Ammon's horn (tissue), 1 donor: ENCODE measurements at regions not wholly inside any gene's neighbourhood (a gene's known extent, or its start where the extent isn't known, plus 50 kb on each side); places are given as distances from the start of the nearest gene placed in this dataset.
"Not testable (repeated sequence)": the region's sequence is repeated elsewhere in the genome, so short reads cannot be mapped to it uniquely, and the experiment has no call there.

Source experiments
- DNase-seq: peaks from one replicate; pipeline ENCODE4 v3.0.0-alpha.2; 2016; ENCODE audit warnings: low spot score

DNA sequence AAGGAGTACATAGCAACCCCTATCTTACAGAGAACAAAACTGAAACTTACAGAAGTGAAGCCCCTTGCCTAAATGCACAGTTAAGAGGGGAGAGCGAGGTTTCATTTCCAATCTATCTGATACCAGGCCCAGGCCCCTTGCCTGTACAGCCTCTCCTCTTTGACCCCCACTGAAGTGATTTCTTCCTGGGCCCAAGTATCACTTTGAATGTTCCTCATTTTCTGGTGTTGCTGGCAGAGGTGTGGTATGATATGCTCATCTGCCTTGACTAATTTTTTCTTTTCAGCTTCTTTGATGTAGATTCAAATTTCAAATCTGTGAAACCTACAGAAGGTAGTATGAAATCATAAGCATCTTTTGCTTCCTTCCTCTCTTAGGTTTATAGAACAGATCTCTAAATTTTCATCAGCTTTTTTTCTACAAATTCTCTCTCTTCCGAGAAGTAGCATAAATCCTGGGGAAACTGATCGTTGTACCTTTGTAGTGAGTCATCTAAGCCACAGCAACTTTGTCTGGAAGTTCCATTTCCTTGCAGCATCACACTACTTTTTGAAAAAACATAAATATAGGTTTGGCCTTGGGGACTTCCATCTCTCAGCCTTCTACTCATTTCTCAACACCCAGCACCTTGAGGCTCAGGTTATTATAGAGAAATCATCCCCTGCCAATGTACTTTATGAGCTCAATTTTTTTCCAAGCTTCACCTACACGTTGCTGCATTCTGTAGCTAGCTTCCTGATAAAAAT lies 402.4 kb upstream of the PTGER4 start:
- DNase-seq = no peak

DNA sequence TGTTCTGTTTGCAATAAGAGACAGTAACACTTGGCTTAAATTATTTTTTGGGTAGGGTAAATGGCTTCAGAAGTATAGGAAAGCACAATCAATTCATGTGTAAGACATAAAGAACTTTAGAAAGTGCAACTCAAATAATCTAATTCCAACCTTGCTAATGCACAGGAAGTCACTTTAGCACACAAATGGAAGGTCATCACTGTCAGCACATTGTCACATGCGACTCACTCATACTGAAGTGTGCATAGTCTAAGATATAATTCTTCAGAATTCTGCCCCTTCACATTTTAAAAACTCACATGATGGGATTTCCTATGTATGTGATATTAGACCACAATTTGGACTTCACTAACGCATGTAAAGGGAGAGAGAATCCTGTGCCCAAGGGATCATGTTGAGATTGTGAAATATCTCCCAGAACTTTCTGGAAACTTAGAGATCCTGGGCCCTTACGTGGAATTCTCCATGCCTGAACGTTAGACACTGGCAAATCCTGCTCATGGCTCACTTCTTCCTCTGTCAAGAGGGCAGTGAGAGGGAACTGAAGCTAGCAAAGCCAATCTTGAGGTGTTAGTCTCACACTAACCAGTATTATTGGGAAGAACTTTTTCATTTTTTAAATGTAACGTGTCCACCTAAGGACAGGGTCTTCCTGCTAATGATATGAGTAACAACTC lies 403.2 kb upstream of the PTGER4 start:
- DNase-seq = no peak

DNA sequence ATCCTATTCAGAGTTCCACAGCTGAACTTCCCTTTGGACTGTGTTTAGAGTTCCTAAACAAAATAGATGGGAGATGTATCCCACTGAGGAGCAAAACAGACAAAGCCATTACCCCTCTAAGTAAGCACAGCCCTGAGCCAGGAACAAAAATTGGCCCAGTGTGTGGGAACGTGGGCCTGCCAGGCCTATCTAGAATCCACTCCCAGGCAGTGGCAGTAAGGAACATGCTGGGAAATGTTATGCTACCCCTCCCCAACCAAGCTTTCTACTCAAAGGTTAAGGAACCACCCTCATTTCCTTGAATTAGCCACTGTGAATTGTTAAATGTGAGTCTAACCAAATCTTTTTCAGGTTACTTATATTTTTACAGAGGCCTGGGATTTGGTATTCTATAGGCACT lies 405.1 kb upstream of the PTGER4 start:
- DNase-seq = no peak

DNA sequence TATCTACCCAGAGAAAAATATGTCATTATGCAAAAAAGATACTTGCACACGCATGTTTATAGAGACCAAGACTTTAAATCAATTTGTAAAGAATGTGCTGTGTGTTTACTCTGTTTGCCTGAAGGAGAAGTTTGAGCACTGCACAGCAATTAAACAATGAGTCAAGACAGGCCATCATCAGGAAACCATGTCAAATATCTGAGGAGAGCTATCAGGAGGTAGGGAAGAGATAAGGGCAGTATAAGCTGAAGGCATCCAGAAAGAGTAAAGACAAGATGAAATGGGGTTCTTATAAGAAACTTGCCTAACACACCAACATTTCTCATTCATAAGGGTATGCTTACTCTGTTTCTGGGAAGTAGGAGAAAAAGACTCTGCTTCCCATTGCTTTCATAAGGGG lies 405.8 kb upstream of the PTGER4 start:
- no peak for DNase-seq

DNA sequence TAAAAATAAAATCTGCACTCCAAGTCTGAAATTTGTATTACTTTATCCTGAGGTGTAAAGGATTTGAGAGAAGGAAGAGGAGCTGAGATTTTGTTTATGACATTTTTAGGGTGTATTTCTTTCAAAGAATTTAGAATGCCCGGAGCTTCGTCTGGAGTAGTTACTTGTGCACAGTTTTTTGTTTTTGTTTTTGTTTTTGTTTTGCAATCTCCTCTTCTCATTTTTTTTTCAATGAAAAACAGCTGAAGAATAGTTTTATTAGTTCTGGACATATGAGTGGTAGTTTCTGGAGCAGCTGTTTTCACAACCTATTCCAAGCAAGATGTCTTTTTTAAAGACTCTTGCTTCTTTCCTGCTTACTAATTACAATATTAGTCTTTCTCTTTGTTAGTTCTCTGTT lies 408.2 kb upstream of the PTGER4 start:
- no peak for DNase-seq

DNA sequence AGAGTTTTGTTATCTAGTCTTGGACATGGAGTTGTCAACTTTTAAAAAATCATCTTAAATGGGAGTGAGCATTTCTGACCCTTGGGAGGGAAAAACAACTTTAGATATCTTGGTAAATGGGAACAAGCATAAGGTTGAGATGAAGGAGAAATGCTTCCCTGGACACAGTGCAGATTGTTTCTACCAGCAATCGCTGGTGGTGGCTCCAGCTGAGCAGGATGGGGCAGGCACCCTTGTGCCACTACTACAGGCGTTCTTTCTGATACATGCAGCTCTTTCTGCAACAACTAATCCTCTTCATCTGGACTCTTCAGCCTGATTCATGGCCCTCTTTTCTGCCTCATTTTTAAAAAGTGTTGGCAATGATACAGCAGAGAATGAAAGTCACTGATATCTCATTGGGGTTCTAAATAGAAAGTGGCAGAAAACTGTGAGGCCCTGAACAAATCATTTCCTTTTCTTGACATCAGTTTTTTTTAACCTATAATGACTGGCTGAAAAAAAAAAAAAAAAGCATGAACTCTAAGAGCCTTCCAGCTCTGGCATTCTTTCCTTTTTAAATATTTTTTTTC lies 409.4 kb upstream of the PTGER4 start:
- no peak for DNase-seq

DNA sequence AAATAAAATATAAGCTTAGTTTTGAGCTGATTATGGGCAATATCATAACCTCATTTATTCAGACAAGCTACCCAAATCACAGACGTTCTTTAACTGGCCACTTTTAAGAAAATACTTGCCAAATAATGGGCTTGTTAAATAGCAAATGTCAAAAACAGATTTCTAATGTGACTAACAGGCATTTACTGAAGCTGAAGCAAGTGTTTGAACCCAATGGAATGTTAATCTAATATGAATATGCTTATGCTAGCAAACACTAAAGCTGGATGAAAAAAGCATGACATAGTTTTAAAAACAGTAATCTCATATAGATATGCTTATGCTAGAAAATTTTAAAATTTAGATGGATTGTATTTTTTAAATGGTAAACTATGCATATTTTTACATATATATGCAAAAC lies 411.6 kb upstream of the PTGER4 start:
- DNase-seq = no peak

DNA sequence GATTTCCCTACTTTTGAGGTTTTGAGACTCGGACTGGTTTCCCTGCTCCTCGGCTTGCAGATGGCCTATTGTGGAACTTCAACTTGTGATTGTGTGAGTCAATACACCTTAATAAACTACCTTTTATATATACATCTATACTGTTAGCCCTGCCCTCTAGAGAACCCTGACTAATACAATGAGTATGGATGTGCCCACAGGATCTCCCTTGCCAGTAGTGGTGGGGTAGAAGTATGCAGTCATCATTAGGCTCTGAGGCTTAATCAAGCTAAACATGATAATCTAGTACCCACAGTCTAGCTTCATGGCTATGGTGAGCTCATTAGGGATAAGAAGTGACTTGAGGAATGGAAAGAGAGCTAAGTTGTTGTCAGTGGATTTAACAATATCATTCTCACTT lies 412.8 kb upstream of the PTGER4 start:
- no peak for DNase-seq

DNA sequence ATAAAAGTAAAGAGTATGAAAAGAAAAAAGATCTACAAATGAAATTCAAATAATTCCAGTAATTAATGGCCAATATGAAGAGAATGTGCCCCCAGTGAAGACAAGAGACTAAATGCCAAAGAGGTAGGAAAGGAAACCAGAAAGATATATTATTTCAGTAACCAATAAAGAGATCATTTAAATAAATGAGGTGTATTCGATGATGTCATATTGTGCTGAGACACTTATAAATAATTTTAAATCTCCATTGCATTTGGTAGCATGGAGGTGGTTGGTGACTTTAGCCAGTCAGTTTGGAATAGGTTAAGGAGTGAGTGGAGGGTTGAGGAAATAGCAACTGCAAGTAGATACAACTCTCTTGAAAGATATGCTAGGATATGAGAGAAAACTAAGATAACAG lies 417.7 kb upstream of the PTGER4 start:
- no peak for DNase-seq

DNA sequence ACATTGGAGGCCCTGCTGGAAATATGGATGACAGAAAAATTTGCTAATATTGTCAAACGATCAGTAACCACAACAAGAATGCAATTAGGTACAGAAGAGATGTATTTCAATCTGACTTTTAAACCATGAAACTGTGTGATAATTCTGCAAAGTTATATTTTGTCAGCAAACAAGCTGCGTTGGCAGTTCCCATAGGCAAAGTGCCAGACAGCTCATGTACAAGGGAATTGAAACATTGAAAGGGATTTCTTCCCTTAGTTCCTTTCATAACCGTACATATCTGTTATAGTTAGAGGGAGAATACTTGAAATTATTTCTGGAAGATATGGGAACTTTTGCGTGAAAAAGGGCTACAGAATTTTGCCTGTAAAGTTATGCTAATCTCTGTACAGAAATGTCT lies 419.4 kb upstream of the PTGER4 start:
- DNase-seq = peak; percentile 17

DNA sequence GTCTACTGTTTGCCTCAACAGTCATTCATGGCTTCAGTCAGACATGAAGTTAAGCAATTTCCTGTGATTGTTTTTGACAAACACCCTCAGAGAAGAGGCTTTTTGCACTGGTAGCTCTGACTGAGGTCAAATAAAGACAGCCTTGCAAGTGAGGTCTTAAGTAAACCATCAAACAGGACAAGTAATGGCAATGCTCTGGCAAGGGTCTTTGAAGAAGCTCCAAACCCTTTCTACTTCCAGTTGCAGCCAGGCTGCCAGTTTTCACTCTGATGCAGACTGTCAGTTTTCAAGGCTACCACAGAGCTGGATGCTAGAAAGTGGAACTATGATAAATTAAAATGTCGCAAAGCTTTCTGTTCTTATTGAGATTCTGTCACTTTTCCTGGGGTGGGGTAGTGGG lies 421.5 kb upstream of the PTGER4 start:
- DNase-seq = peak; percentile 4

DNA sequence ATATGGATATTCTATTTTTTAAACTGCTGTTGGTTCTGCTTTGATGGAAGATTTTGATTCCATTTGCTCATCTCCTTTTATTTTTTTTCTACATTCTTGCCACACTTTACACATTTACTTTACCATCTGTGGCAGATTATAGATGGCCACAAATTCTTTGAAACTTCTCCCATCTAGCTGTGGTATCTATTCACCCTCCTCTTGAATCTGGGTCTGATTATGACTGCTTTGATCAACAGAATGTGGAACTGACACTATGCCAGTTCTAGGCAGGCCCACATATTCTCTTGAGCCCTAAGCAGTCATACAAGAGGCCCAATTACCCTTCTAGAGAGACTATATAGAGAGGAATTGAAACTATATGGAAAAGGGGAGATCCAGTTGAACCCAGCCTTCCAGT lies 439.0 kb upstream of the PTGER4 start:
- DNase-seq = no peak

DNA sequence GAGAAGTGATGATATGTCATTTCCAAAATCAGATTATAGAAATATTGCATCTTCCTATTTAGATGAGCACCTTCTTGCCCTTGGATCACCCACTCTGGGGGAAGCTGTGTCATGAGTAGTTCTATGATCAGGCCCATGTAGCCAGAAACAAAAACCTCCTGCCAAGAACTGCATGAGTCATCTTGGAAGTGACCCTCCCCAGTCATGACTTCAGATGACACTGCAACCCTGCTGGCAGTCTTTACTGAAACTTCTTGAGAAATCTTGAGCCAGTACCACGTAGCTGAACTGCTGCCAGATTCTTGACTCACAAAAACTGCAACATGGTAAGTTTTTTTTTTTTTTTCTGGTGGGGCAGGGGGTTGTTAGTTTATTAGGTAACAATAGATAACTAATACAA lies 439.6 kb upstream of the PTGER4 start:
- no peak for DNase-seq

DNA sequence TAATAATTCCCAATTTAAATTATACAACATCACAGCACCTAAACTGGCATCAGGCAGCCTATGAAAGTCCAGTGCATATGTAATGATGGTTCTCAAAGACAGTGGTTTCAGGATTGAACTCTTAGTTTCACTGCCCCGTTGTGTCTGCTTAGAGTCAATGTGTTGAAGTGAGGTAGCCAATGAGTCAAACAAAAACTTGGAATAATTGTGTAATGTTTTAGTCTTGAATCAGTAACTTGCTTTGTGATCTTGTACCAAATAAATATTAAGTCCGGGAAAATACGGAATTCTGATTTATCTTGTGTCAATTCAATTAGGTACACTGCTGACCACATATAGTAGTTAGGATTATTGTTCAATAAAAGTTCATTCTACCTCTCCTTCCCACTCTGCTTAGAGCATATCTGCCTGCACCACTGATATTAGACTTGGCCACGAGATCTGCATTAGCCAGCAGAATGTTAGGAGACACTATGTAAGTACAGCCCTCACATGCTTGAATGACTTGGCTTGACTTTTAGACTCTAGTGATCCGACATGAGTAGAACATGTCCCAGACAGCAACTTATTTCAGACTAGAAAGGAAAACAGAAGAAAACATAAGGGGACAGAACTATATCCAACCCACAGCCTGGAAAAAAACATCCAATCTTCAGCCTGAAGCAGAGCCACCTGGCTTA lies 441.5 kb upstream of the PTGER4 start:
- DNase-seq = no peak

DNA sequence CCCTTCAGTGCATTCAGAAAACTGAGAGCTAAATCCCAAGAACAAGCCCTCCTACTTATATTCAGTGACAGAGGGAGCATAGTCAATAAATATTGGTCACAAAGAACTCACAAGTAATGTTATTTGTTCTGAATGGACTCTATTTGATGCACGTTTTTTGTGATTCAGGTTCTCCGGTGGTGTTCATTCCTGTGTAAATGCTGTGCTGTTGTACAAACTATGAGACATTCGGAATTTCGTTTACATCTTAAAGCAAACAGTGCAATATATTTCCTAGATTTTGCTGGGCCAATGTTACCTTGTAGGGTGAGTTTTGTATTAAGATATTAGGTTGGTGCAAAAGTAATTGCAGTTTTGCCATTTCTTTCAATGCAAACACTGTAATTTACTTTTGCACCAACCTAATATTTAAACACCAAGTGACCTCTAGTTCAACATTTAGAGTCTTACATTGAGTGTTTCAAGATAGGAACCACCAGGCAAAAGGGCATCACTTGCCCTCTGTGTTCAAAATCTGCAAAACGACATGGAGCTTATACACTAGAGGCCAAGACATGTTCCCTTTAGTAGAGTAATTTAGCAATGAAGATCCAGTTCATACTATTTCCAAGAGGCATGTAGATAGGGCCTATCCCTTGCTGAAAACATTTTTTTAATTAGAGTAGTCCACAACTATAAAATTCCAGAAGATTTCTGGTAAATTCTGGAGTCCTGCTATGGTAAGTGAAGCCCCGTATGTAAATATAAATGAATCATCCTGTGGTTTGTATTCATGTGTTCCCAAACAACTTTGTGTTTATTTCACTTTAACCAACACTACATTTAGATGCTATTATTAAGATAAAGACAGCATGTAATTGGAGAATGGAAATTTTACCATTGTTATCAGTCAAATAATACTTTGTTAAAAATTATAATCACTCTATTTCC lies 444.0 kb upstream of the PTGER4 start:
- no peak for DNase-seq

DNA sequence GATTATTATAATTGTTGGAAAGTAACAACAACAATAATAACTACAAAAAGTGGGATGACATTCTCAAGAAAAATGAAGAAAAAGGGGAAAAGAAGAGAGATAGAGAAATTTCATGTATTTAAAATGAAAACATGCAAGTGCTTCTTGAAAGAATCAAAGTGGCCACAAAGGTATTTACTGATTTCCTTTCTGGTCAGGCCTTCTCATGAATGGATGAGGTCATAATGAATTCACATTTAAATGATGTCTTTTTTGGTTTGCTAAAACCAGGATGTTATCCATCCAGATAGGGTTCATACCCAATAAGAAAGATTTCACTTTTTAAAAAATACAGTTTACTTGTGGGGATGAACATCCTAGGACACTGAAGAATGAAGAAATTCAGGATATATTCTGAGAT lies 446.4 kb upstream of the PTGER4 start:
- no peak for DNase-seq

DNA sequence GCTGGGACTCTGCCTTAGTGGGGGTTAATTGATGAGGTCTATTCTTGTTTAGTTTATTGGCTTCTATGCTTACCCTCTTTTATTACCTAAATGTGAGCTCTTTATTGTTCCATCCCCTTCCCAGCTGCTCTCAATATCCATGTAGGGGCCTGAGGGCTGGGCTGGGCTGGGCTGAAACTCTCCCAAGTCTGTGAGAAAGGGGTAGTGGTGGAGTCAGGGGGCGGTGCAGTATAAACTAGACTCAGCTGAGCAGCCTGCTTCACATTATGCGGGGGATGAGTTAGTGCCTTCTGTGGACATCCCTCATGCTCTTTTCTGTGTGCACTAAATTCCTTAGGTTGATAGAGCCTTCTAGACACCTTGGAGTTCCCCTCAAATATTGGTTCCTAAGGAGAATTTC lies 451.8 kb upstream of the PTGER4 start:
- no peak for DNase-seq

DNA sequence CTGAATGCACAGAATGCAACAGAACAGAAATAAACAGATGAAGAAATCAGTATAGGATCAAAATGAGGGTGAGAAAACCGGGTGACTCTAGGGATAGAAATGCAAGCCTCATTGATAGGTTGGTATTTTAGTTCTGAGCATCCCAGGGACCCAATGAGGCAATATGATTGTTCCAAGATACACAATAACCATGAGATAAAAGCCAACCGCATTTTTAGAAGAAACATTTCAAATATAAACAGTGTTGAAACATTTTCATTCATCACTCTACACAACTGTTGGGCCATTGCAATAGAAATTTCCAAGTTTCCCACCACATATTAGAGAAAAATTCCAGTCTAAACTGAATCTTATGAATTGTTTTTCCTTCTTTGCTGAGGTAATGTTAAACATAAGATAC lies 452.3 kb upstream of the PTGER4 start:
- DNase-seq = no peak

DNA sequence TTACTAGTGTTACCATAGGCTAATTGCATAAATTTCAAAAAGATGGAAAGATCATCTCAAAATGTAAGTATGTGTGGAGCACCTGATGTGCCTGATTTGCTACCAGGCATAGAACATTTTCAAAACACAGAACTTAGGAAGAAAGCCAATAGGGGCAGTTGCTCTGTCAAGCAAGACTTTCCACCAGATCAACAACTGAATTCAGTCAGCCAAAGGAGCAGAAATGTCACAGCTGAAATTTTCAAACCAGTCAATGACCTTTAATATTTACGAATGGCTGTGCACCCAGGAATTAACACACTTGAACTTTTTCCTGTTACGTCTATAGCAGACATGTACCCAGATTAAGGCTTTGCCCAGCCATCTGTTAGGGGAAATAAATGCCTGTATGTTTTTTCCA lies 452.8 kb upstream of the PTGER4 start:
- DNase-seq = no peak

DNA sequence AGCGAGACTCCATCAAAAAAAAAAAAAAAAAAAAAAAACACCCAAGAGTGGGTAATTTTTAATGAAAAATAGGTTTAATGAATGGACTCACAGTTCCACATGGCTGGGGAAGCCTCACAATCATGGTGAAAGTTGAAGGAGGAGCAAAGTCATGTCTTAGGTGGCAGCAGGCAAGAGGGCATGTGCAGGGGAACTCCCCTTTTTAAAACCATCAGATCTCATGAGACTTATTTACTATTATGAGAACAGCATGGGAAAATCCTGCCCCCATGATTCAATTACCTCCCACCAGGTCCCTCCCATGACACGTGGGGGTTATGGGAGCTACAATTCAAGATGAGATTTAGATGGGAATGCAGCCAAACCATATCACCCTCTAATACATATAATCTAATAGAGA lies 454.6 kb upstream of the PTGER4 start:
- DNase-seq = not testable (repeated sequence)

DNA sequence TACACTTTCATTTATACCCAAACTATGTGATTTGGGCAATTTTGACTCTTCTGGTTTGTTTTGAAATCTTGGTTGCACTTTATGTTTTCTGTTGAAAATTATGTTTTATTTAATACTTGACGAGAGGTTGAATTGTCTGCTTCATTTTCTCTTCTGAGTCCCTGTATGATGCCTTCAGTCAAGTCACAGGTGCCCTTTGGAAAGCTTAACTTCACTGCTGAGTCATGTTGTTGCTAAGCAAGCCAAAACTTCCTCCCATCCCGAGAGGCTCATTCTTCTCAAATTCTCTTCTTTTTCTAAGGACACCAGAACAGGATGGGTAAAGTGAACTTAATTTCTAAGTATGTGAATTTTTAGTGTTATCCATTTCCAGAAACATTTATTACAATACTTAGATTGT lies 455.3 kb upstream of the PTGER4 start:
- DNase-seq = no peak

DNA sequence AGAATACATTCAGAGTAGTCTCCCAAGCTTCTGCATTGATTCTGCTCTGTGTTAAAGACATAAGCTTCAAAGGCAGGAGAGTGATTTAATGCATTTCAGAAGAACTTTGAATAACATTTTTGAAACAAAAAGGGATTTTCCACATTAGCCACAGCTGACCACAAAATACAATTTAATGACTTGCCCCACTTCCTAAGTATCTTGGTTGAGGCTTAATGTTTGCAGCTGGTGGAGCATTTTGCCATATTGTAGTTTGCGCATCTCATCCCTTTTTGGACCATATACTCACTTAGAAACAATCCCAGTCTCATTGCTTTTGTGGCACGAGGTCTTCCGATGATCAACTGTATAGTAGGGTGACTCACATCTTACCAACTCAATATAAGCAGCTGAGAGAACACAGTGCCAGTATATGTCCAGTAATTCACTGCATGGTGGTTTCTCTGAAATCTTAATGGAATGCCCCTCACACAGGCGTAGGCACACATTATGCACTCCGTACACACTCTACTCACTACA lies 455.8 kb upstream of the PTGER4 start:
- no peak for DNase-seq
